PFSK-1 (cell line): ENCODE measurements at regions not wholly inside any gene's neighbourhood (a gene's known extent, or its start where the extent isn't known, plus 50 kb on each side); places are given as distances from the start of the nearest gene placed in this dataset.

Experiments used
- FOXP2 ChIP-seq: optimal IDR thresholded peaks from 2 replicates; pipeline ENCODE3; 2011; ENCODE audit warnings: borderline replicate concordance, control low read depth, inconsistent platforms; ENCODE audit not compliant: insufficient read depth; ENCODE audit errors: extremely low read length, extremely low read depth
- TF ChIP-seq, protein P1 (sequence below), 2 experiments: IDR thresholded peaks; 2 replicates each; pipeline versions ENCODE4 v1.6.1 to v1.8.0; 2011 to 2012; ENCODE audit warnings: low read depth in 2 of 2, low read length in 2 of 2, control low read depth in 1 of 2, inconsistent platforms in 1 of 2, mild to moderate bottlenecking in 1 of 2, moderate library complexity in 1 of 2; ENCODE audit not compliant: insufficient read depth in 1 of 2

DNA sequence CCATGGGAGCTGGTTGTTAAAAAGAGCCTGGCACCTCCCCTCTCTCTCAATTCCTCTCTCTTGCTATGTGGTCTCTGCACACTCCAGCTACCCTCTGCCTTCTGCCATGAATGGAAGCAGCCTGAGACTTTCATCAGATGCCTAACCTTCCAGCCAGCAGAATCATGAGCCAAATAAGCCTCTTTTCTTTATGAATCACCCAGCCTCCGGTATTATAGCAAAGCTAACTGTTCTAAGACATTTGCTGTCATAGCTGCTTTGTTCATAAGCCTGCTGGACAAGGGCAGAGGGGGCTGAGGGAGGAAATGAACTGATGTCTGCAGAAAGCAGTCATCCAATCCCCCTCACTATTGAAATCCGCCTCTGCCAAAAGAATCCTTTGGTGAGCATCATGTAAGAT is 196.7 kb downstream of the ZNF330 start:
- TF ChIP-seq, protein P1, sequence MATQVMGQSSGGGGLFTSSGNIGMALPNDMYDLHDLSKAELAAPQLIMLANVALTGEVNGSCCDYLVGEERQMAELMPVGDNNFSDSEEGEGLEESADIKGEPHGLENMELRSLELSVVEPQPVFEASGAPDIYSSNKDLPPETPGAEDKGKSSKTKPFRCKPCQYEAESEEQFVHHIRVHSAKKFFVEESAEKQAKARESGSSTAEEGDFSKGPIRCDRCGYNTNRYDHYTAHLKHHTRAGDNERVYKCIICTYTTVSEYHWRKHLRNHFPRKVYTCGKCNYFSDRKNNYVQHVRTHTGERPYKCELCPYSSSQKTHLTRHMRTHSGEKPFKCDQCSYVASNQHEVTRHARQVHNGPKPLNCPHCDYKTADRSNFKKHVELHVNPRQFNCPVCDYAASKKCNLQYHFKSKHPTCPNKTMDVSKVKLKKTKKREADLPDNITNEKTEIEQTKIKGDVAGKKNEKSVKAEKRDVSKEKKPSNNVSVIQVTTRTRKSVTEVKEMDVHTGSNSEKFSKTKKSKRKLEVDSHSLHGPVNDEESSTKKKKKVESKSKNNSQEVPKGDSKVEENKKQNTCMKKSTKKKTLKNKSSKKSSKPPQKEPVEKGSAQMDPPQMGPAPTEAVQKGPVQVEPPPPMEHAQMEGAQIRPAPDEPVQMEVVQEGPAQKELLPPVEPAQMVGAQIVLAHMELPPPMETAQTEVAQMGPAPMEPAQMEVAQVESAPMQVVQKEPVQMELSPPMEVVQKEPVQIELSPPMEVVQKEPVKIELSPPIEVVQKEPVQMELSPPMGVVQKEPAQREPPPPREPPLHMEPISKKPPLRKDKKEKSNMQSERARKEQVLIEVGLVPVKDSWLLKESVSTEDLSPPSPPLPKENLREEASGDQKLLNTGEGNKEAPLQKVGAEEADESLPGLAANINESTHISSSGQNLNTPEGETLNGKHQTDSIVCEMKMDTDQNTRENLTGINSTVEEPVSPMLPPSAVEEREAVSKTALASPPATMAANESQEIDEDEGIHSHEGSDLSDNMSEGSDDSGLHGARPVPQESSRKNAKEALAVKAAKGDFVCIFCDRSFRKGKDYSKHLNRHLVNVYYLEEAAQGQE (IDR thresholded peaks at IDR 0.05; ENCODE audit: insufficient read depth in 1 of 2, low read depth in 2 of 2, low read length in 2 of 2): no peak
- TF ChIP-seq FOXP2: no peak
